HG03460 (cell line): ENCODE measurements at regions not wholly inside any gene's neighbourhood (a gene's known extent, or its start where the extent isn't known, plus 50 kb on each side); places are given as distances from the start of the nearest gene placed in this dataset.
"Not testable (repeated sequence)": the region's sequence is repeated elsewhere in the genome, so short reads cannot be mapped to it uniquely, and the experiment has no call there.

Experiments used
- ATAC-seq: cut with Tn5 transposase; IDR thresholded peaks from one replicate; pipeline ENCODE4 v1.9.1; 2021; ENCODE audit not compliant: unreplicated experiment

DNA sequence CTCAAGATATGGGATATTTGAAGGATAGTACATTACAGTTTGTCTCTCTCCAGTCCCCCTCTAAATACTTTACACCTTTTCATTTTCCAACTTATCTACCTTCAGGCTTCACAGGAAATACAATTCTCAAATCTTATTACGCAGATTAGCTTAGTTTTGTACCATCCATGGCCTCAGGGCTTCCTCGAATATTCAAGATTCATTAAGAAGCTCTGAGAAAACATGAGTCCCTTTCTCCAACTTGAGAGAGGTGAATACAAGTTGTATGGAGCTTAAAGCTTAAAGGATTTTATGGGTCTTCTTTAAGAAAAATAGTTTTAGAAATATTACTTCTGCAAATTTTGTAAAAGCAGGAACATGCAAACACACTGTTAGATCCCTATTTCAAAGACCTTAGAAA is 1212.5 kb downstream of the GALC start:
- ATAC-seq: no peak

DNA sequence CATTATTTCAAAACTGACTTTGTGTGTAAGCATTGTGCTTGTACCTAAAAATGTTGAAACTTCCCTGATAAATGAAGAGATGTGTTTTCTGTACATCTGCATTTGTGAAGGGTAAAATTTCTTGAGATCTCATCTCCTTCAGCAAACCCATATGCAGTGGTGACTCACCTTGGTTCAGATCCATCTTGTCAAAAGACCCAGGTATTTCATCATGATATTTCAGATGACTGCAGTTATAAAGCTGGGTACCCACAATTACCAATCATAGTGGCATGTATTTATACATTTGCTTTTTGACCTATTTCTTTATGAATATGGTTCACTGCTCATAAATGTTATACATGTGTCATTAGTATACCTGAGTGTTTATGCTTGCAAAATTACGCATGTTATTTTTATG is 1213.6 kb downstream of the GALC start:
- ATAC-seq: no peak

DNA sequence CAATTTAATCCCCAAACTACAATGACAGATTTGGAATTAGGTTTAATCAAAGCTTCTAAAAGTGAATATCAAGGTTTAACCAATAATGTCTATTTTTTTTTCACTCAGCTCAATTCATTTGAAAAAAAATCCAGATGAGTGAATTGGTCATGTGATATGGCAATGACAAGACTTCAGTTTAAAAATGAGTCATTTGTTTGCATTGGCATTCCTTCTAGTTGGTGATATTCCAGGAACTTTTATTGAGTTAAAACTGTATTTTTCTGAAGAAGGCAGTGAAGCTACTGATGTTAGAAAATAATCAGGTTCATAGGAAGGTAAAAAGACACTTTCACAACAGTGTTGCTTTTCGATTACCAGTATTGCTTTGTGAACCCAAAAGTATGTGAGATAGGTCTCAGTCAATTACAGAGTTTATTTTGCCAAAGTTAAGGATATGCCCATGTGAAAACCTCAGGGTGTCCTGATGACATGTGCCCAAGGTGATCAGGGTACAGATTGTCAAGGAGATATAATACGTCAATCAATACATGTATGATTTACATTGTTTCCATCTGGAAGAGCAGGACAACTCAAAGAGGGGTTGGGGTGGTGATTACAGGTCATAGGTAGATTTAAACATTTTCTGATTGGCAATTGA is 1214.9 kb downstream of the GALC start:
- no peak for ATAC-seq

DNA sequence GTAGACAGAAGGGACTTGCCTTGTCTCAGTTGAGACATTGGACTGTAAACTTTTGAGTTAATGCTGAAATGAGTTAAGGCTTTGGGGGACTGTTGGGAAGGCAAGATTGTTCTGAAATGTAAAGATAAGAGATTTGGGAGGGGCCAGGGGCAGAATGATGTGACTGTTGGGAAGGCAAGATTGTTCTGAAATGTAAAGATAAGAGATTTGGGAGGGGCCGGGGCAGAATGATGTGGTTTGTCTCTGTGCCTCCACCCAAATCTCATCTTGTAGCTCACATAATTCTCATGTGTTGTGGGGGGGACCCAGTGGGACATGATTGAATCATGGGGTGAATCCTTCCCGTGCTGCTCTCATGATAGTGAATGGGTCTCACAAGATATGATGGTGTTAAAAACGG is 1217.1 kb downstream of the GALC start:
- not testable (repeated sequence) for ATAC-seq

DNA sequence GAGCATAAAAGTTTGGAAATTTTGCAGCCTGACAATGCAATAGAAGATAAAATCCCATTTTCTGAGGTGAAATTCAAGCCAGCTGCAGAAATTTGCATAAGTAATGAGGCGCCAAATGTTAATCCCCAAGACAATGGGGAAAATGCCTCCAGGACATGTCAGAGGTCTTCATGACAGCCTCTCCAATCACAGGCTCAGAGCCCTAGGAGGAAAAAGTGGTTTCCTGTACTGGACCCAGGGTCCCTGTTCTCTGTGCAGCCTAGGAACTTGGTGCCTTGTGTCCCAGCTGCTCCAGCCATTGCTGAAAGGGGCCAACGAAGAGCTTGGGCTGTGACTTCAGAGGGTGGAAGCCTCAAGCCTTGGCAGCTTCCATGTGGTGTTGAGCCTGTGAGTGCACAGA is 1218.1 kb downstream of the GALC start:
- ATAC-seq: no peak

DNA sequence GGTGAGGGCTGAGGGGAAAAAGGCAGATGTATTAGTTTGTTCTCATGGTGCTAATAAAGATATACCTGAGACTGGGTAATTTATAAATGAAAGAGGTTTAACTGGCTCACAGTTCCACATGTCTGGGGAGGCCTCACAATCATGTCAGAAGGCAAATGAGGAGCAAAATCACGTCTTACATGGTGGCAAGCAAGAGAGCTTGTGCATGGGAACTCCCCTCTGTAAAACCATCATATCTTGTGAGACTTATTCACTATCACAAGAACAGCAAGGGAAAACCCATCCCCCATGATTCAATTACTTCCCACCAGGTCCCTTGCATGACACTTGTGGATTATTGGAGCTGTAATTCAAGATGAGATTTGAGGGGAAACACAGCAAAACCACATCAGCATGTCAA is 1220.9 kb downstream of the GALC start:
- no peak for ATAC-seq

DNA sequence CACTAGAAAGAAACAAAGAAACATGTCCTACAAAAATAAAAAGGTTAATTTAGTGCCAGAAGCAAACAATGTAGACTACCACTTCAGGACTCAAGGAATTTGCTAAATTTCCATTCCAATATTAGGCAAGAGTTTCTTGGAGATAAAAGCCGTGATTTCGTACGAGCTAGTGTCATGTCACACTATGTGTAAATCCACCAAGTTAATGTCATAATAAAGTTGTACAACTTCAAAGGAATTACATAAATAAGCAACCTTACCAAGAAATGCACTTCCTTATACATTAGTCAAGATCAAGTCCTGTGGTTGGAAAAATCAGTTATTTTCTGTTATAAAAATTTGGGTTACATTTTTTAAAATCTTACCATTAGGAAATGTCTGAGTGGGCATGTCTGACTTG is 1222.8 kb downstream of the GALC start:
- ATAC-seq: no peak

DNA sequence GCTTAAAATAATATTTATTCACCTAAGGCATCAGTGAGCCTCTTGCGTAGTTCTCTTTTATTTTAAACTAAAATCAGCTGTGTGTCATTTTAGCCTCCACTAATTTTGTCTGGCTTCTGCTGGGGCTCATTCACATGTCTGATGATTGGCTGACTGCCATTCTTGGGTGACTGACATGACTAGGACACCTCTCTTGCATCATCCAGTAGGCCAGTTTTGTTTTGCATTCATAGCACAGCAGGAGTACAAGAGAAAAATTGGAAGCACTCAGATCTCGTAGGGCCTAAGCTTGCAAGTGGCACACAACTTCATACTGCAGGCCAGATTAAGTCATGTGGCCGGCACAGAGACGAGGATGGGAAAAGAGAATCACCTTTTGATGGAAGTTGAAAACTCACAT is 1226.5 kb downstream of the GALC start:
- ATAC-seq: no peak

DNA sequence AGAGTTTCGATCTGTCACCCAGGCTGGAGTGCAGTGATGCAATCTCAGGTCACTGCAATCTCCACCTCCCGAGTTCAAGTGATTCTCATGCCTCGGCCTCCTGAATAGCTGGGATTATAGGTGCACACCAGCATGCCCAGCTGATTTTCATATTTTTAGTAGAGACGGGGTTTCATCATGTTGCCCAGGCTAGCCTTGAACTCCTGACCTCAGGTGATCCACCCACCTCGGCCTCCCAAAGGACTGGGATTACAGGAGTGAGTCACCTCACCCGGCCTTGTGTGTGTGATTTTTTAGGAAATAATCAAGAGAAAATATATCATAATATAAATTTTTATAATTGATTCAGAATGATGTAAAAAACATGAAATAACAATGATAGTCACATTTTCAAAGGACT is 1231.4 kb downstream of the GALC start:
- no peak for ATAC-seq

DNA sequence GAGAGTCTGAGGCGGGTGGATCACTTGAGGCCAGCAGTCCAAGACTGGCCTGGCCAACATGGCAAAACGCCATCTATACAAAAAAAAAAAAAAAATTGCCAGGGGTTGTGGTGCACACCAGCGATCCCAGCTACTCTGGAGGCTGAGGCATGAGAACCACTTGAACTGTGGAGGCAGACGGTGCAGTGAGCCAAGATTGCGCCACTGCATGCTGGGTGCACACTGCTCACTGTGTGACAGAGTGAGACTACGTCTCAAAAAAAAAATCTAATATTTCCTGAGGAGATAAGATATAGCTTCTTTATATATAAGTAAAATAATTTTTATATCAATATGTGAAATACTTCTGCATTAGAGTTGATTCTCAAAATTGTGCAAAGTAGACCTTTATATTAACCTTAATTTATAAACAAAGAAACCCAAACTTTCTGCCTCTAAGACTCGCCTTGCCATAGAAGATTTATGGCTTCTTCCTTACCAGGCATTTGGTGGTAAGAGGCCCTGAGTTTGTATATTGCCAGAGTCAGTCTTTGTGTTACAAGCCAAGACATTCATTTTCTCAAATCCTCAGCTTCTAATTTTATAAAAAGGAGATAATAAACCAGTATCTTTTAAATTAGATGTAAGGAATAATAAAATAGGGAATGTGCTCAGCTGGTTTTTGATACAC is 1226.7 kb downstream of the FLRT2 start:
- ATAC-seq: no peak

DNA sequence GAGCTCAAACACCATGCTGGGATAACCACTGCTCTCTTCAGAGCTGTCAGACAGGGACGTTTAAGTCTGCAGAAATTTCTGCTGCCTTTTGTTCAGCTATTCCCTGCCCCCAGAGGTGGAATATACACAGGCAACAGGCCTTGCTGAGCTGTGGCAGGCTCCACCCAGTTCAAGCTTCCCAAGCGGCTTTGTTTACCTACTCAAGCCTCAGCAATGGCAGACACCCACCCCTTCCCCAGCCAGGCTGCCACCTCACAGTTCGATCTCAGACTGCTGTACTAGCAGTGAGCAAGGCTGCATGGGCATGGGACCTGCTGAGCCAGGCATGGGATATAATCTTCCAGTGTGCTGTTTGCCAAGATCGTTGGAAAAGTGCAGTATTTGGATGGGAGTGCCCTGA is 1220.5 kb downstream of the FLRT2 start:
- not testable (repeated sequence) for ATAC-seq

DNA sequence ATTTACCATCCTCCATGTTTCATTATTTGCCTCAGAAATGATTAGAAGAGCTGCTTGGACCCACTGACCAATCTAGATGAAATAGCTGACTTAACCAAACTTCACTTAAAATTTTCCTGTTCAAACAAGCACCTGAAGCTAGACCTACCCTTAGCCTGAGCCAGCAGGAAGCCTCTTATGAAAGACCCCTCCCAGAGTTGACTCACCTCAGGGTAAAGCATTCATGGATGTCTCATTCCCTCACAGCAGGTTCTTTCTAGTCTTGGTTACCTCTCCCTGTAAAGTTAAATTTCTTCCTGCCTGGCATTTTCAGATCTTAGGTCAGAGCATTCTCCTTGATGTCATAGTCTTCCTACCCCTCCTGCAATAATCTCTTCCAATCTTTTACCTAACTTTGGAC is 1209.8 kb downstream of the FLRT2 start:
- ATAC-seq: no peak

DNA sequence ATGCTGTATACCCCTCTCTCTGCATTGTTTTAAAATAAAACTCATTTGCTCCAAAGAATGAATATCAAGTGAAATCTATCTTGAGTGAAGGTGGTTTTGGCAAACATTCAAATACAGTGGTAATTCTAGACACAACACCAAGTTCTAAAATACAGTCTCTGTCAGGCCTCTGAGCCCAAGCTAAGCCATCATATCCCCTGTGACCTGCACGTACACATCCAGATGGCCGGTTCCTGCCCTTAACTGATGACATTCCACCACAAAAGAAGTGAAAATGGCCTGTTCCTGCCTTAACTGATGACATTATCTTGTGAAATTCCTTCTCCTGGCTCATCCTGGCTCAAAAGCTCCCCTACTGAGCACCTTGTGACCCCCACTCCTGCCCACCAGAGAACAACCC is 1201.5 kb downstream of the FLRT2 start:
- ATAC-seq: not testable (repeated sequence)

DNA sequence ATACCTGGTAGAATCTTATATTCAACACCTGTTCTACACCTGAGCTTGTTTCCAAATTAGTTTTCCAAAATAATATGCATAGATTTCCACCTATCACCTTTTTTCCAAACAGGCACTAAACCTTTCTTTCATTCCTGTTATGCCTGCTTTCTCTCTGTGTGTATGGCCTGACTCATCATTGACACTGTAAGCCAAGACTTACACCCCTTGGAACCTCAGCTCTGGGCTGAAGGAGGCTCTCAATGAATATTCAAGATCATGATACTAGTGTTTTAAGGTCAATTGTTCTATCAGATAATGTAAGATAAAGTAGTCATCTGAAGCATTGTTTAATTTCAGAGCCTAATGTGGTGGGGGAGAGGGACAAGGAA is 1193.3 kb downstream of the FLRT2 start:
- no peak for ATAC-seq

DNA sequence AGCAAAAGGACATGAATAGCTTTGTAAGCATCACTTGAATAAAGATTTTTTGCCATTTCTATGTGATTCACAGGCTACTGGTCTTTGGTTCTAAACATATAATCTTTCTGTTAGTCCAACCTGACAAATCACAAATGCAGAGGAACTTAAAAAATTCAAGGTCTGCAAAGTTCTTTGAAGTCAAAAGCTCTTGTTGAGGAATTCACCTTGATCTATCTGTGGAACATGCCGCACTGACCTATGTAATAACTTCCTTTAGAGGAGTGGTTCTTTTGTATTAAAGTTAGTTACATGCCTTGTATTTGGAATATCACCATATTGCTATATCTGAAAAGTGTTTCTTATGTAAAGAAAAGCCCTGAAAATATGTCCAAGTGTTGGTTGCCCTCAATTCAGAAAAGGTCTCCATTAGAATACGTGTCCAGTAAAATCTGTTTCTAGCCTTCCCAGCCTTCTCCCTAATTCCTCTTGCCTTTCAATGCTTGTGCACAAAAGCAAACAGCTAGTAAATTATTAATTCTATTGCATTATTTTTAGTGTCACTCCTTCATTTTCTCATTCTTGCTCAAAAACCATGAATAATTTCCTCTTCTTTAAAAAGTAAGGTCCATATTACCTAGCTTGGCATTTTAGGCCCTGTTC is 1192.8 kb downstream of the FLRT2 start:
- no peak for ATAC-seq

DNA sequence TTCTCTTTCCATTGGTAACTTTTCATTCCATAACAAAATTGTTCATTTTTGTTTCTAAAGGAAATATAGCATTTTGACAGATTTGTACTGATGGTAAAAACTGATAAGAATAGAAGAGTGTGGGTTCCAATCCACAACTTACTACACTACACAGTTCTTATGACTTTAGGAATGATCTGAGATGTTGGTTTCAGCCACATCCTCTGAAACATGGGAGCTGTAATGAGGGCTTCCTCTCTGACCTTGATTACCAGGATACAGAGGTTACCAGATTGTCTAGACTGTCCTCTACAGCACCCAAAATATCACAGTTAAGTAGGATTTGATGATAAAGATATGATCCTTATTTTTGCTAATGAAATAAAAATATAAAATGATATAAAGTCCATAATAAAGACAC is 1184.6 kb downstream of the FLRT2 start:
- ATAC-seq: no peak

DNA sequence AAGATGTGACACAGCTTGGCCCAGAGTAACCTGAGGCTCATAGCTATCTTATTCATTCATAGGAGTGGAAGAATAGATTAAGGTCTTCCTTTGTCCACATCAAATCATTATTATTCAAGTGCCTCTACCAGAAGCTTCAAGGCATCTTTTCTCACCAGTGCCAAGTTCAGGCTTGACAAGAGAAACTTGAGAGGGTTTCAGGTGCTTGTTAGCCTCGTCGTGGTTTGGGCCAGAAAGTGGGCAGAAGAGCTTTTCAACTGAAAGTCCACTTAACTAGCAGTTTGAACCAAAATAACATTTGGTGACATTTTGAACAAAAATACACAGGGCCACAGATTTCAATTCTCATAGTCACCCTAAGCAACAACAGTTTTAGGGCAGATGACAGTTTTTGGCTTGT is 1184.2 kb downstream of the FLRT2 start:
- no peak for ATAC-seq

DNA sequence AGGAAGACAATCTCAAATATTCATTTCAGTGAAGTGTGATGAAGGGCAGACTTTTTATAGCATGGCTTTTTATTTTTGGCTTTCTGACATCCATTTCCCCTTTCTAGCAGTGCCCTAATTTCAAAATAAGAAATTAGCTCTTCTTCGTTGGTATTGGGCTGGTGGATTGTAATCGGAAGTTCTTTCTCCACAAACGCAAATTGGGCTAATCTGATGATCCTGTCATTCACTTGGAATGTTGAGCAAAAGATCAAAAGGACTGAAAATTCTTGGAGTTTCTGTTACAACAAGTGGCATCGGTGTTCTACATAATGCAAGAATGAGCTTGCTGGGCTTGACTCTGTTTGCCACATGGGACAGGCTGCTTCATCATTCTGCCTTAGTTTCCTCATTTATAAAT is 1182.8 kb downstream of the FLRT2 start:
- ATAC-seq: no peak

DNA sequence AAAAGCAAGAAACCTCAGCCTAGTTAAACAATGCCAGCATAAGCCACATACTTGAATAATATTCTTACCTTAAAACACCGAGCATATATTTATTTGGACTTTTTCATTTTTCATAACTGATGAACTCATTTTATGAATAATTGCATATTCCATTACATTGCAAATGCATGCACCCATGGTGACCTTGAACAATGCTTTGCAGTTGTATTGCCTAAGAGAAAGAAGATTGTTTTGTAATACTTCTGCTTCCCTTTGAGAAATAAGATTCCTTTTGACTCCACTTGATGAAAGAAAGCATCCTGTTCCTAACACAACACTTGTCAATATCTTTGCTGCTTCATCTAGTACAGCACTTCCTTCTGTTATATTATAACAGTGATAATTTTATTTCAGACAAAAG is 1182.2 kb downstream of the FLRT2 start:
- ATAC-seq: no peak

DNA sequence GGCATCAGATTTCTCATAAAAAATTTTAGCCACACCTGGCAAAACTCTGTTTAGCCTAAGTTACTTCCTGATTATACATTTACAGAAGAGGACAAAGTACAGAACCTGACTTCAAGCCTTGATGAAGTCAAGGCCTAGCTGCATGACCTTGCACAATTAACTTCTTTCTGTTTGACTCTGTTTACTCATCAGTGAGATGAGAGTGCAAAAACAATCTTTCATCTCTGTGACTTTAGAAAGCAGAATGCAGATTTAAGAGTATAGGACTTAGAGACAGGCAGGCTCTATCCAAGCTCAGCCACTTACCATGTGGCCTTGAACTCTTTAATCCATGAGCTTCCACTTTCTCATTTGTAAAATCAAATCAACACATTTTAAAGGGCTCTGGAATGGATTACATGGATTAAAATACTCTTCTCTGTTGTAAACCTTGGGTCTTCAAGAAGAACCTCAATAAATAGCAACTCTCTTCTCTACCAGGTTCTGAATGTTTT is 1178.9 kb downstream of the FLRT2 start:
- no peak for ATAC-seq

DNA sequence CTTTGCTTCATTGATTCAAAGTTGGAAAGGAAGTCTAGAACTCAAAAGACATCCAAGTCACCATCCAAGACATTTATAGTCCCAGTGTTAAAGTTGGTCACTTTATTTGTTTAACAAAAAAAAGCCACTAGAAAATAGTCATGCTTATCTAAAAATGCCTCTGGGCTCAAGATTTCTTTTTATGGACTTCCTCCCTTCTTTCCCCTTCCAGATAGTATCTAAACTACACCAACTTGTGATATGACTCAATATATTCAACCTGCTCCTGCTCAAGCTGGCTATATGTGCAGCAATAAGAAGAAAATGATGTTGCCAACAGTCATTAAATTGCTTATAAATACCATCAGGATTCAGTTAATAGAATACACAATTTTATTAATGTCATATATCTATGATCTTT is 1177.1 kb downstream of the FLRT2 start:
- ATAC-seq: no peak

DNA sequence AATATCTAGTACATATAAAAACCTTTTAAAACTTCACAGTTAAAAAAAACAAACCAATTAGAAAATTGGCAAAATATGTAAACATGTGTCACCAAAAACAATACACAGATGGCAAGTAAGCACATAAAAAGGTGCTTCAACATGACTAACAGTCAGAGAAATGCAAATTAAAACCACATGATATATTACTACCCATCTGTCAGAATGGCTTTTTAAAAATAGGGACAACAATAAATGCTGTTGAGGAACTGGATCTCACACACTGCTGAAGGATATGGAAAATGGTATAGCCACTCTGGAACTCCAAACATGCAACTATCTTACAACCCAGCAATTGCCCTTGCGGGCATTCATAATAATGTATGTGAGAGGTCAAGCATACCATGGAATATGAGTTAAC is 1153.6 kb downstream of the FLRT2 start:
- no peak for ATAC-seq

DNA sequence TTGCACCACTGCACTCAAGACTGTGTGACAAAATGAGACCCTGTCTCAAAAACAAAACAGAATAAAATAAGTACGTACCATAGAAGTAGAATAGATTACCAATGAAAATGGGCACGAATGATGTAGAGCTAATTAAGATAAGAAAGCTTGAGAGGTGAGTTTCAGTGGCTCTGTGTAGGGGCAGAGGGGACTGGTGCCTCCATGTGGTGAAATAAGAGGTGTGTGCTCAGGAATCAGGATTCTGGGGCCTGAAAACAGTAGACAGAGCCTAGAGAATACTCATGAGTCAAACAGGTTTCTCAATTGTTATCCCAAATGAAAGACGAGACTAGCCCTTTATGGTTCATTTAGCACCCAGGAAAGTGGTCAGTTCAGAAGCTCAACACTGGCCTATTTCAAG is 1145.1 kb downstream of the FLRT2 start:
- ATAC-seq: no peak
